Cardiac fibroblast (primary cell): ENCODE measurements at regions not wholly inside any gene's neighbourhood (a gene's known extent, or its start where the extent isn't known, plus 50 kb on each side); places are given as distances from the start of the nearest gene placed in this dataset.

Source experiments
- DNase-seq, 2 donors: peaks; one replicate each; pipeline versions ENCODE4 v3.0.0 to v3.0.0-alpha.2; 2010; ENCODE audit warnings: low read depth in 2 of 2
- H3K4me3 ChIP-seq, 2 donors: replicated peaks in 1 of 2; 1 replicate in 1 of 2; 2 replicates in 1 of 2; pipeline ENCODE4 v1.5.1; 2011; ENCODE audit warnings: low read depth in 2 of 2, low read length in 2 of 2, mild to moderate bottlenecking in 2 of 2, moderate library complexity in 1 of 2
- CTCF ChIP-seq: IDR thresholded peaks from one replicate; pipeline ENCODE4 v1.5.1; 2011; ENCODE audit warnings: low read depth, mild to moderate bottlenecking, low read length, inconsistent platforms

GRCh38 chr1:214991691-214992315 is 90.7 kb upstream of the KCNK2 start:
- no peak for TF ChIP-seq CTCF
- H3K4me3 ChIP-seq, result no peak overlapping the region
- no peak for DNase-seq

- H3K4me3 ChIP-seq, result no peak overlapping the region
- no peak for DNase-seq
- no peak for TF ChIP-seq CTCF
Observed at GRCh38 chr1:214993419-214993818, 89.1 kb upstream of the KCNK2 start.

- no peak for TF ChIP-seq CTCF
Observed at GRCh38 chr1:214997685-214998084, 84.9 kb upstream of the KCNK2 start.

GRCh38 chr1:215001419-215002021 is 81.0 kb upstream of the KCNK2 start:
- no peak overlapping the region for H3K4me3 ChIP-seq
- no peak for DNase-seq
- TF ChIP-seq CTCF, result no peak

More at GRCh38 chr1:214997685-214998084, 84.9 kb upstream of the KCNK2 start:
- no peak for DNase-seq
- H3K4me3 ChIP-seq, result no peak overlapping the region

- no peak for TF ChIP-seq CTCF
- DNase-seq, result peak; percentile 76 to 82
- H3K4me3 ChIP-seq, result no peak overlapping the region
Observed at GRCh38 chr1:215002471-215002870, 80.1 kb upstream of the KCNK2 start.

- TF ChIP-seq CTCF, result no peak
- no peak overlapping the region for H3K4me3 ChIP-seq
- no peak for DNase-seq
Observed at GRCh38 chr1:215003686-215004085, 78.9 kb upstream of the KCNK2 start.
